H1 (cell line): ENCODE measurements at regions not wholly inside any gene's neighbourhood (a gene's known extent, or its start where the extent isn't known, plus 50 kb on each side); places are given as distances from the start of the nearest gene placed in this dataset.

ENCODE experiments used
- CTCF ChIA-PET: fragments of 300-600 bp; sonication (Branson Sonifier 250); formaldehyde crosslinking; loops from one replicate; lab custom pipeline; 2021; ENCODE audit not compliant: partially characterized antibody; lab: Charles Lee
- POLR2A ChIA-PET: fragments of 300-600 bp; sonication (Branson Sonifier 250); formaldehyde crosslinking; loops from one replicate; lab custom pipeline; 2021; ENCODE audit warnings: inconsistent platforms; ENCODE audit not compliant: partially characterized antibody; lab: Charles Lee
- DNase-seq, 2 experiments: peaks; one replicate each; pipeline versions ENCODE4 v3.0.0 to v3.0.0-alpha.2; 2010 to 2022; ENCODE audit warnings: low spot score in 2 of 2, low read depth in 1 of 2, mixed read lengths in 1 of 2
- FAIRE-seq: peaks from 2 replicates; lab custom pipeline; 2011; peaks lifted over from hg19 to GRCh38; lab: Jason Lieb, UNC
- H2AFZ ChIP-seq: 2 replicates; pipeline ENCODE4 v1.8.1; 2012; ENCODE audit warnings: low read length, inconsistent platforms
- H2AK5ac ChIP-seq: 2 replicates; pipeline ENCODE4 v1.6.1; 2013; ENCODE audit warnings: low read depth, low read length
- H2BK120ac ChIP-seq: replicated peaks from 2 replicates; pipeline ENCODE3; 2013; ENCODE audit warnings: low read depth, low read length, inconsistent platforms
- H2BK12ac ChIP-seq: 2 replicates; pipeline ENCODE4 v1.6.1; 2013; ENCODE audit warnings: low read depth, low read length
- H2BK15ac ChIP-seq: 2 replicates; pipeline ENCODE4 v1.6.1; 2013; ENCODE audit warnings: low read length
- H2BK20ac ChIP-seq: 2 replicates; pipeline ENCODE4 v1.6.1; 2013; ENCODE audit warnings: low read length
- H2BK5ac ChIP-seq: 2 replicates; pipeline ENCODE4 v1.6.1; 2013; ENCODE audit warnings: low read depth, low read length
- H3K14ac ChIP-seq: 2 replicates; pipeline ENCODE4 v1.6.1; 2013; ENCODE audit warnings: inconsistent platforms; ENCODE audit not compliant: insufficient read length
- H3K18ac ChIP-seq: 2 replicates; pipeline ENCODE4 v1.6.1; 2013; ENCODE audit warnings: low read length; ENCODE audit errors: extremely low read depth
- H3K23ac ChIP-seq: 2 replicates; pipeline ENCODE4 v1.6.1; 2013; ENCODE audit warnings: inconsistent platforms; ENCODE audit not compliant: insufficient read length
- H3K23me2 ChIP-seq: 2 replicates; pipeline ENCODE4 v1.6.1; 2013; ENCODE audit warnings: low read depth, low read length
- H3K27ac ChIP-seq: 2 replicates; pipeline ENCODE4 v1.6.1; 2011; ENCODE audit warnings: low read depth, low read length, inconsistent platforms
- H3K27me3 ChIP-seq, 4 experiments: replicated peaks in 1 of 4; 1 replicate in 1 of 4; 2 replicates in 3 of 4; pipeline versions ENCODE4 v1.6.1 to v1.8.1; 2011 to 2013; ENCODE audit warnings: low read length in 3 of 4, mild to moderate bottlenecking in 3 of 4, inconsistent platforms in 2 of 4, mixed read lengths in 2 of 4, moderate library complexity in 1 of 4; ENCODE audit not compliant: control insufficient read depth in 3 of 4, insufficient read depth in 3 of 4; ENCODE audit errors: extremely low read depth in 1 of 4
- H3K36me3 ChIP-seq, 4 experiments: 2 replicates each; pipeline versions ENCODE4 v1.6.1 to v1.8.1; 2011 to 2013; ENCODE audit warnings: mild to moderate bottlenecking in 4 of 4, low read length in 3 of 4, moderate library complexity in 2 of 4, control low read depth in 1 of 4, inconsistent platforms in 1 of 4; ENCODE audit not compliant: insufficient read depth in 4 of 4, control insufficient read depth in 2 of 4
- H3K4ac ChIP-seq: replicated peaks from 2 replicates; pipeline ENCODE3; 2013; ENCODE audit warnings: low read length, low read depth, mixed read lengths, inconsistent platforms; ENCODE audit not compliant: insufficient read length
- H3K4me1 ChIP-seq, 4 experiments: replicated peaks in 1 of 4; 1 replicate in 1 of 4; 2 replicates in 3 of 4; pipeline versions ENCODE4 v1.6.1 to v1.8.1; 2011 to 2013; ENCODE audit warnings: low read length in 3 of 4, inconsistent platforms in 2 of 4, mixed read lengths in 1 of 4; ENCODE audit not compliant: insufficient read depth in 4 of 4, control insufficient read depth in 3 of 4
- H3K4me2 ChIP-seq, 2 experiments: 2 replicates each; pipeline versions ENCODE4 v1.6.1 to v1.8.1; 2011 to 2013; ENCODE audit warnings: low read depth in 2 of 2, low read length in 2 of 2, control low read depth in 1 of 2, inconsistent platforms in 1 of 2, mild to moderate bottlenecking in 1 of 2; ENCODE audit not compliant: insufficient read depth in 1 of 2
- H3K4me3 ChIP-seq, 4 experiments: fragments of 200-600, 300-600 bp in 1 of 4; sonication (generic), shearing (Covaris generic), sonication (Bioruptor Twin) in 1 of 4; 2 replicates each; pipeline versions ENCODE4 v1.5.1 to v1.8.1; 2011 to 2016; ENCODE audit warnings: low read length in 4 of 4, low read depth in 3 of 4, control low read depth in 2 of 4, inconsistent platforms in 2 of 4, mild to moderate bottlenecking in 2 of 4, mixed read lengths in 1 of 4, moderate library complexity in 1 of 4; ENCODE audit not compliant: insufficient read depth in 2 of 4; ENCODE audit errors: extremely low read depth in 1 of 4
- H3K56ac ChIP-seq: replicated peaks from 2 replicates; pipeline ENCODE3; 2013; ENCODE audit warnings: low read depth, mild to moderate bottlenecking, mixed read lengths, low read length, inconsistent platforms; ENCODE audit not compliant: insufficient read length
- H3K79me1 ChIP-seq: 2 replicates; pipeline ENCODE4 v1.6.1; 2013; ENCODE audit warnings: low read depth, low read length, control low read depth
- H3K79me2 ChIP-seq, 2 experiments: 2 replicates each; pipeline versions ENCODE4 v1.6.1 to v1.8.1; 2012 to 2013; ENCODE audit warnings: low read length in 2 of 2, mild to moderate bottlenecking in 2 of 2, inconsistent platforms in 1 of 2; ENCODE audit not compliant: insufficient read depth in 2 of 2, control insufficient read depth in 1 of 2
- H3K9ac ChIP-seq, 4 experiments: replicated peaks in 1 of 4; 1 replicate in 1 of 4; 2 replicates in 3 of 4; pipeline versions ENCODE4 v1.6.1 to v1.8.1; 2011 to 2013; ENCODE audit warnings: low read depth in 3 of 4, low read length in 3 of 4, control low read depth in 2 of 4, mild to moderate bottlenecking in 2 of 4, moderate library complexity in 2 of 4, inconsistent platforms in 1 of 4; ENCODE audit errors: extremely low read depth in 1 of 4
- H3K9me3 ChIP-seq, 2 experiments: 2 replicates each; pipeline versions ENCODE4 v1.6.1 to v1.8.1; 2012 to 2013; ENCODE audit warnings: mild to moderate bottlenecking in 2 of 2, moderate library complexity in 2 of 2, control low read depth in 1 of 2, inconsistent platforms in 1 of 2, low read depth in 1 of 2, low read length in 1 of 2, mixed read lengths in 1 of 2; ENCODE audit not compliant: insufficient read depth in 2 of 2
- H4K20me1 ChIP-seq, 2 experiments: replicated peaks in 1 of 2; 2 replicates each; pipeline versions ENCODE3 to v1.8.1; 2011 to 2013; ENCODE audit warnings: inconsistent platforms in 2 of 2, low read length in 2 of 2, mild to moderate bottlenecking in 1 of 2; ENCODE audit not compliant: insufficient read depth in 2 of 2, control insufficient read depth in 1 of 2
- H4K5ac ChIP-seq: 2 replicates; pipeline ENCODE4 v1.6.1; 2013; ENCODE audit warnings: low read length, low read depth, mixed read lengths, inconsistent platforms; ENCODE audit not compliant: insufficient read length
- H4K8ac ChIP-seq: 2 replicates; pipeline ENCODE4 v1.8.0; 2013; ENCODE audit warnings: mild to moderate bottlenecking, moderate library complexity, low read length, inconsistent platforms; ENCODE audit not compliant: insufficient read depth; ENCODE audit errors: extremely low read depth
- H4K91ac ChIP-seq: replicated peaks from 2 replicates; pipeline ENCODE3; 2013; ENCODE audit warnings: low read length, mixed read lengths, inconsistent platforms; ENCODE audit not compliant: insufficient read length
- E2F6 ChIP-seq: IDR thresholded peaks from 2 replicates; pipeline ENCODE4 v1.6.1; 2012; ENCODE audit warnings: inconsistent platforms
- FOSL1 ChIP-seq: IDR thresholded peaks from 2 replicates; pipeline ENCODE4 v1.6.1; 2011; ENCODE audit warnings: mild to moderate bottlenecking, low read depth, low read length, moderate library complexity; ENCODE audit not compliant: insufficient read depth
- JUND ChIP-seq: IDR thresholded peaks from 2 replicates; pipeline ENCODE4 v1.6.1; 2011; ENCODE audit warnings: mild to moderate bottlenecking, improper control_type of control experiment, low read length
- SAP30 ChIP-seq: fragments of 300-600 bp; sonication (generic); IDR thresholded peaks from 2 replicates; pipeline ENCODE4 v1.7.1; 2012; ENCODE audit warnings: low read length, moderate library complexity, mild to moderate bottlenecking, inconsistent platforms; ENCODE audit not compliant: insufficient read depth, insufficient replicate concordance
- SP1 ChIP-seq: IDR thresholded peaks from 2 replicates; pipeline ENCODE4 v1.6.1; 2011; ENCODE audit warnings: low read depth, low read length
- TAF1 ChIP-seq: IDR thresholded peaks from 2 replicates; pipeline ENCODE4 v1.6.1; 2011; ENCODE audit warnings: mild to moderate bottlenecking, low read depth, low read length
- WGBS, 2 experiments: shearing (Covaris generic) in 1 of 2; methylation state at CpG; one replicate each; pipeline versions ENCODE4 v1.1.6 to v1.1.7; 2013 to 2015; ENCODE audit warnings: low lambda C conversion rate in 2 of 2, mixed read lengths in 2 of 2, inconsistent platforms in 1 of 2, low coverage in 1 of 2, missing lambda C conversion rate in 1 of 2; ENCODE audit not compliant: insufficient replicate concordance in 2 of 2, insufficient coverage in 1 of 2, insufficient read length in 1 of 2; ENCODE audit errors: extremely low coverage in 1 of 2, missing lambda C conversion rate in 1 of 2; 5-methylcytosine and 5-hydroxymethylcytosine counted together

GRCh38 chr3:64411101-64411500 is 185.8 kb upstream of the PRICKLE2 start:
- ChIA-PET CTCF (interaction anchor here (1.0 to 2.7 kb wide), 3 partner anchors 73 to 160 kb away, joined by 3 to 11 read pairs (median 5); no protein-coding TSS in a partner anchor), POLR2A (no interaction called here)
- no peaks in the 10 kb centered on the region for H3K9me3 ChIP-seq
- no peaks in the 10 kb centered on the region for H3K4me1 ChIP-seq
- H2BK20ac ChIP-seq, result no peak overlapping the region
- no peaks in the 10 kb centered on the region for H3K79me2 ChIP-seq
- no peak overlapping the region for H4K5ac ChIP-seq
- no peak overlapping the region for H3K4ac ChIP-seq
- DNase-seq (no peak), FAIRE-seq (no peak)
- H4K8ac ChIP-seq, result no peak overlapping the region
- H2BK15ac ChIP-seq, result no peak overlapping the region
- no peak overlapping the region for H2AK5ac ChIP-seq
- no peak overlapping the region for H2BK120ac ChIP-seq
- no peak overlapping the region for H3K4me3 ChIP-seq
- no peak overlapping the region for H3K18ac ChIP-seq
- H2BK12ac ChIP-seq, result no peak overlapping the region
- no peak overlapping the region for H3K14ac ChIP-seq
- no peak overlapping the region for H3K9ac ChIP-seq
- no peaks in the 10 kb centered on the region for H4K20me1 ChIP-seq
- no peak overlapping the region for H3K4me2 ChIP-seq
- 87% methylated on average over 4 of the region's 4 CpGs; no CpG with 5 or more reads in 1 of the 2 experiments for WGBS, 2 experiments
- H2AFZ ChIP-seq, result no peak overlapping the region
- H3K79me1 ChIP-seq, result no peaks in the 10 kb centered on the region
- no peak overlapping the region for H4K91ac ChIP-seq
- no peak overlapping the region for H3K23ac ChIP-seq
- no peak overlapping the region for H3K56ac ChIP-seq
- no peaks in the 10 kb centered on the region for H3K27me3 ChIP-seq
- no peak for TF ChIP-seq FOSL1
- TF ChIP-seq SAP30, result no peak
- TF ChIP-seq SP1, result no peak
- TF ChIP-seq E2F6, result no peak
- no peak for TF ChIP-seq JUND
- TF ChIP-seq TAF1, result no peak
- no peak overlapping the region for H3K27ac ChIP-seq
- no peak overlapping the region for H2BK5ac ChIP-seq
- no peaks in the 10 kb centered on the region for H3K36me3 ChIP-seq
- no peaks in the 10 kb centered on the region; the same call in 1 of the 2 replicates for H3K23me2 ChIP-seq
